ENCODE measurements at regions not wholly inside any gene's neighbourhood (a gene's known extent, or its start where the extent isn't known, plus 50 kb on each side); places are given as distances from the start of the nearest gene placed in this dataset.

GRCh38 chr2:147293991-147294824 lies 550.6 kb upstream of the ACVR2A start:
- H3K4me2 ChIP-seq (ENCODE audit: low read length), result peak overlapping the region; percentile 61
- POLR2A ChIA-PET (ENCODE audit: unreplicated experiment), result interaction anchor here (0.6 kb wide), 1 partner anchor 12 kb away, joined by 5 read pairs; no protein-coding TSS in a partner anchor
- no TSS peak for BruUV-seq (replicated peaks)
- H3K79me2 ChIP-seq (ENCODE audit: low read length), result no peaks in the 10 kb centered on the region
- no peaks in the 10 kb centered on the region for H3F3A ChIP-seq (ENCODE audit: low read length, unreplicated experiment)
- H3K4me3 ChIP-seq (ENCODE audit: low read length), result no peak overlapping the region
- ATAC-seq (peak; percentile 77), DNase-seq (peak; percentile 79)
- no peak overlapping the region for H3K9ac ChIP-seq (ENCODE audit: low read length)
- peak overlapping the region; percentile 59 for H3K27ac ChIP-seq (ENCODE audit: low read length)
- H3K36me3 ChIP-seq (ENCODE audit: low read depth, low read length), result no peaks in the 10 kb centered on the region
- intact Hi-C loops (cut with micrococcal nuclease), result loop anchor here (5.0 kb wide), 1 partner anchor 618 kb away; no protein-coding TSS in a partner anchor
- TF ChIP-seq CTCF (conservative IDR thresholded peaks at IDR 0.05; ENCODE audit: low read depth, low read length) (no peak), EZH2phosphoT487 (IDR thresholded peaks at IDR 0.05; ENCODE audit: borderline replicate concordance, low read length) (no peak), EZH2 (IDR thresholded peaks at IDR 0.05; ENCODE audit: low read length, unreplicated experiment) (no peak)
- CTCF ChIA-PET, result no interaction called here
- 0 out of 2 replicates have a peak, but pooled peaks cover 7% of the 10 kb centered on the region for H3K9me2 ChIP-seq (replicated peaks; ENCODE audit: low read length)
- H3K27me3 ChIP-seq (ENCODE audit: low read length), result no peaks in the 10 kb centered on the region
- peaks cover 18% of the 10 kb centered on the region for H3K4me1 ChIP-seq (ENCODE audit: insufficient read depth, low read length)
- no peaks in the 10 kb centered on the region for H3K9me3 ChIP-seq (ENCODE audit: low read length)
- no peak overlapping the region for H2AFZ ChIP-seq (ENCODE audit: low read length)
- no peaks in the 10 kb centered on the region for H4K20me1 ChIP-seq (ENCODE audit: low read length)

GRCh38 chr2:147288131-147288530 lies 556.7 kb upstream of the ACVR2A start:
- BruUV-seq (replicated peaks), result no TSS peak
- no peak overlapping the region for H3K9ac ChIP-seq (ENCODE audit: low read length)
- ATAC-seq (no peak), DNase-seq (no peak)
- no peaks in the 10 kb centered on the region for H3K27me3 ChIP-seq (ENCODE audit: low read length)
- H3K4me2 ChIP-seq (ENCODE audit: low read length), result no peak overlapping the region
- no peaks in the 10 kb centered on the region for H3K4me1 ChIP-seq (ENCODE audit: insufficient read depth, low read length)
- TF ChIP-seq EZH2 (IDR thresholded peaks at IDR 0.05; ENCODE audit: low read length, unreplicated experiment) (no peak), EZH2phosphoT487 (IDR thresholded peaks at IDR 0.05; ENCODE audit: borderline replicate concordance, low read length) (no peak), CTCF (conservative IDR thresholded peaks at IDR 0.05; ENCODE audit: low read depth, low read length) (no peak)
- H3K4me3 ChIP-seq (ENCODE audit: low read length), result no peak overlapping the region
- H3K27ac ChIP-seq (ENCODE audit: low read length), result no peak overlapping the region
- ChIA-PET CTCF (no interaction called here), POLR2A (ENCODE audit: unreplicated experiment) (no interaction called here)
- H3K9me3 ChIP-seq (ENCODE audit: low read length), result no peaks in the 10 kb centered on the region
- no peaks in the 10 kb centered on the region for H3K9me2 ChIP-seq (replicated peaks; ENCODE audit: low read length)
- H3K36me3 ChIP-seq (ENCODE audit: low read depth, low read length), result no peaks in the 10 kb centered on the region
- intact Hi-C loops (cut with micrococcal nuclease), result no loop called here
- H2AFZ ChIP-seq (ENCODE audit: low read length), result no peak overlapping the region
- no peaks in the 10 kb centered on the region for H3F3A ChIP-seq (ENCODE audit: low read length, unreplicated experiment)
- H3K79me2 ChIP-seq (ENCODE audit: low read length), result no peaks in the 10 kb centered on the region
- H4K20me1 ChIP-seq (ENCODE audit: low read length), result no peaks in the 10 kb centered on the region

GRCh38 chr2:147275943-147276342 lies 568.9 kb upstream of the ACVR2A start:
- no peaks in the 10 kb centered on the region for H3K9me3 ChIP-seq (ENCODE audit: low read length)
- H4K20me1 ChIP-seq (ENCODE audit: low read length), result no peaks in the 10 kb centered on the region
- no peaks in the 10 kb centered on the region for H3K9me2 ChIP-seq (replicated peaks; ENCODE audit: low read length)
- H3F3A ChIP-seq (ENCODE audit: low read length, unreplicated experiment), result no peaks in the 10 kb centered on the region
- H3K4me2 ChIP-seq (ENCODE audit: low read length), result no peak overlapping the region
- intact Hi-C loops (cut with micrococcal nuclease), result loop anchor here (5.0 to 10.0 kb wide), 2 partner anchors 139 to 191 kb away; no protein-coding TSS in a partner anchor
- CTCF ChIA-PET, result interaction anchor here (1.0 kb wide), 1 partner anchor 207 kb away, joined by 4 read pairs; no protein-coding TSS in a partner anchor
- no peaks in the 10 kb centered on the region for H3K36me3 ChIP-seq (ENCODE audit: low read depth, low read length)
- no peaks in the 10 kb centered on the region for H3K79me2 ChIP-seq (ENCODE audit: low read length)
- peak; percentile 21 for DNase-seq
- no peak for ATAC-seq
- BruUV-seq (replicated peaks), result no TSS peak
- POLR2A ChIA-PET (ENCODE audit: unreplicated experiment), result no interaction called here
- TF ChIP-seq EZH2 (IDR thresholded peaks at IDR 0.05; ENCODE audit: low read length, unreplicated experiment) (no peak), CTCF (conservative IDR thresholded peaks at IDR 0.05; ENCODE audit: low read depth, low read length) (peak; percentile 44; the same call in 1 of the 2 replicates)
- H3K4me1 ChIP-seq (ENCODE audit: insufficient read depth, low read length), result peaks cover 31% of the 10 kb centered on the region
- no peak overlapping the region for H3K27ac ChIP-seq (ENCODE audit: low read length)
- no peak overlapping the region for H3K9ac ChIP-seq (ENCODE audit: low read length)
- H3K4me3 ChIP-seq (ENCODE audit: low read length), result no peak overlapping the region
- no peak overlapping the region for H2AFZ ChIP-seq (ENCODE audit: low read length)
- H3K27me3 ChIP-seq (ENCODE audit: low read length), result no peaks in the 10 kb centered on the region

Data from PC-3 (cell line).